ENCODE measurements at regions not wholly inside any gene's neighbourhood (a gene's known extent, or its start where the extent isn't known, plus 50 kb on each side); places are given as distances from the start of the nearest gene placed in this dataset.

GRCh38 chr12:59059088-59059935, 139.0 kb upstream of the LRIG3 start:
- no peak for TF ChIP-seq EP300 (IDR thresholded peaks at IDR 0.05; ENCODE audit: borderline replicate concordance)
- no peak for TF ChIP-seq CREB1 (IDR thresholded peaks at IDR 0.05; ENCODE audit: low read depth)
- no peak for TF ChIP-seq USF1 (IDR thresholded peaks at IDR 0.05)
- no peak for TF ChIP-seq EGR1 (IDR thresholded peaks at IDR 0.05)
- no peak for TF ChIP-seq YY1 (IDR thresholded peaks at IDR 0.05; ENCODE audit: low read depth)
- no peak for TF ChIP-seq TAF1 (IDR thresholded peaks at IDR 0.05; ENCODE audit: low read depth)
- TF ChIP-seq TEAD4 (IDR thresholded peaks at IDR 0.05) = no peak

- TF ChIP-seq CREB1 (IDR thresholded peaks at IDR 0.05; ENCODE audit: low read depth) (no peak), FOXM1 (IDR thresholded peaks at IDR 0.05; ENCODE audit: borderline replicate concordance, low read depth) (no peak), EGR1 (IDR thresholded peaks at IDR 0.05) (no peak), NFIC (IDR thresholded peaks at IDR 0.05) (no peak), MAX (IDR thresholded peaks at IDR 0.05) (no peak), TEAD4 (IDR thresholded peaks at IDR 0.05) (no peak), EP300 (IDR thresholded peaks at IDR 0.05; ENCODE audit: borderline replicate concordance) (no peak), USF1 (IDR thresholded peaks at IDR 0.05) (no peak), REST (IDR thresholded peaks at IDR 0.05; ENCODE audit: low read depth) (no peak), RAD21 (IDR thresholded peaks at IDR 0.05; ENCODE audit: low read depth) (no peak), TCF12 (IDR thresholded peaks at IDR 0.05; ENCODE audit: low read depth) (no peak), TAF1 (IDR thresholded peaks at IDR 0.05; ENCODE audit: low read depth) (no peak), YY1 (IDR thresholded peaks at IDR 0.05; ENCODE audit: low read depth) (no peak), CEBPB (IDR thresholded peaks at IDR 0.05) (no peak), ZBTB7A (IDR thresholded peaks at IDR 0.05; ENCODE audit: low read depth) (no peak)
Measured at GRCh38 chr12:59056966-59057365, 136.7 kb upstream of the LRIG3 start.

- TF ChIP-seq RAD21 (IDR thresholded peaks at IDR 0.05; ENCODE audit: low read depth) = no peak
- no peak for TF ChIP-seq TCF12 (IDR thresholded peaks at IDR 0.05; ENCODE audit: low read depth)
- TF ChIP-seq NFIC (IDR thresholded peaks at IDR 0.05) = no peak
- TF ChIP-seq CREB1 (IDR thresholded peaks at IDR 0.05; ENCODE audit: low read depth) = no peak
- no peak for TF ChIP-seq ZBTB7A (IDR thresholded peaks at IDR 0.05; ENCODE audit: low read depth)
- TF ChIP-seq TEAD4 (IDR thresholded peaks at IDR 0.05) = no peak
- TF ChIP-seq FOXM1 (IDR thresholded peaks at IDR 0.05; ENCODE audit: borderline replicate concordance, low read depth) = no peak
- no peak for TF ChIP-seq TAF1 (IDR thresholded peaks at IDR 0.05; ENCODE audit: low read depth)
- no peak for TF ChIP-seq USF1 (IDR thresholded peaks at IDR 0.05)
- TF ChIP-seq EGR1 (IDR thresholded peaks at IDR 0.05) = no peak
- TF ChIP-seq CEBPB (IDR thresholded peaks at IDR 0.05) = no peak
- TF ChIP-seq REST (IDR thresholded peaks at IDR 0.05; ENCODE audit: low read depth) = no peak
- TF ChIP-seq EP300 (IDR thresholded peaks at IDR 0.05; ENCODE audit: borderline replicate concordance) = no peak
- TF ChIP-seq MAX (IDR thresholded peaks at IDR 0.05) = no peak
- TF ChIP-seq YY1 (IDR thresholded peaks at IDR 0.05; ENCODE audit: low read depth) = no peak
Measured at GRCh38 chr12:59055204-59055860, 135.0 kb upstream of the LRIG3 start.

GRCh38 chr12:59046763-59047534, 126.6 kb upstream of the LRIG3 start:
- no peak for TF ChIP-seq REST (IDR thresholded peaks at IDR 0.05; ENCODE audit: low read depth)
- no peak for TF ChIP-seq TEAD4 (IDR thresholded peaks at IDR 0.05)
- TF ChIP-seq USF1 (IDR thresholded peaks at IDR 0.05) = no peak
- no peak for TF ChIP-seq EGR1 (IDR thresholded peaks at IDR 0.05)
- TF ChIP-seq ZBTB7A (IDR thresholded peaks at IDR 0.05; ENCODE audit: low read depth) = no peak
- no peak for TF ChIP-seq MAX (IDR thresholded peaks at IDR 0.05)
- no peak for TF ChIP-seq EP300 (IDR thresholded peaks at IDR 0.05; ENCODE audit: borderline replicate concordance)
- TF ChIP-seq YY1 (IDR thresholded peaks at IDR 0.05; ENCODE audit: low read depth) = no peak
